GM18520 (cell line): ENCODE measurements at regions not wholly inside any gene's neighbourhood (a gene's known extent, or its start where the extent isn't known, plus 50 kb on each side); places are given as distances from the start of the nearest gene placed in this dataset.

Experiments used
- ATAC-seq: cut with Tn5 transposase; IDR thresholded peaks from one replicate; pipeline ENCODE4 v1.9.1; 2021; ENCODE audit not compliant: unreplicated experiment

DNA sequence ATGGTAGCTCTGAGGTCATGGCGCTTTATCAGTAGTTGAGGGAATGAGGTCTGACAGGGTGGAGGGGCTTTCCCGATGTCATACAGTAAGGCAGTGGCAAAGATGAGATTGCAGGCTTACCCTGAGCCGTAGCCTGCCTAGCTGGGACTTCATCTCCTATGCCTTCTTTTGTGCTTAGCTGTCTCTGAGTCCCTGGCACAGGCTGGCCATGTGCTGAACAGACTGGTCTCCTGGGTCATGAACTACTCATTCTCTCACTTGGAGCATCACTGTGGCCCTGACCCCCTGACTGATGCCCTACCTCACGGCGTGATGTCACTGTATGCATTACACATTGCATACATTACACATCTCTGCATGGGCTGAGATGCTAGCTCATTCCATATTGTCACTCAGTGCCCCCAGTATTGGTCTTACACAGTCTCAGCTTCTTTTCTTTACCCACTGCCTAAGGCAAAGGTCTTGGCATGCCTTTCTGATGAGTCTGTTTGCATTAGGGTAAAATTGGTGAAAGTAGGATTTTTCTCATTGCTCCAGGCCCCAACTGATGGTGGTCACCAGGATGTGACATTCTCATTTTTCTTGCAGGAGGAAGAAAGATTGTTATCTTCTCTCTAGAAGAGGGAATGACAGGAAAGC is 389.4 kb upstream of the CADM1 start:
- ATAC-seq = no peak

DNA sequence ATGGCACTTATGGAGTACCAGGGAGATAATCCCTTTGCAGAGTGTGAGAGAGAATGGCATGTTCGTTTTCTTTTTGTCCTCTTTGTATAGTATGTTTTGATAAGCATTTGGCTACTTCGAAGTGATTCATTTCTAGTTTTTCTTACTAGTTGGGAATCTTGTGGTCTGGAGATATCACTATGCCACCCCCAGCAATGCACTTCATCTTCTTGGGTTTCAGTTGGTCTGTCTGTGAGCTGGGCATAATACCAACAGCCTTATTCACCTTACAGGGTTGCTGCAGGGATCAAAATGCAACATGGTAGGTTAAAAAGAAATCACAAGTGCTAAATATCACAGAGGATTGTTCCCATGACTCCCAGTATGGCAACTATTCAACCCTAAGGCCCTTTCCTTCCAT is 387.8 kb upstream of the CADM1 start:
- ATAC-seq = no peak

DNA sequence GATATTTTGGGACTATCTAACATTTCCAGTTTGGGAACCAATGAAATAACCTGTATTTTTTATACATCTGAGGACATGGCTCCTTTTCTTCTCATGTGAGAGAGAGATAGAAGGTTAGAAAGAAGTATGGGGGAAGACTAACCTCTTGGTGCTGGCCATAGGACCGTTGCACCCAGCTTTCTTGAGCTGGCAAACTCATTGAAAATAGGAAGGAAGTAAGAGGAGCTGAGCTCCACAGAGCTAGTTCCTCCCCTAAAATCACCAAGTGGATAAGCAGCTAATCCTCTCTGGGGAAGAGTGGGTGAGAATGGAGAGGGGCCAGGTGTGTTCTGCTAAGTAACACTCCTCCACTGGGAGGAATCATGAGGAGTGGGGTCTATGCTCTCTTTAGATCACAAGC is 387.4 kb upstream of the CADM1 start:
- no peak for ATAC-seq

DNA sequence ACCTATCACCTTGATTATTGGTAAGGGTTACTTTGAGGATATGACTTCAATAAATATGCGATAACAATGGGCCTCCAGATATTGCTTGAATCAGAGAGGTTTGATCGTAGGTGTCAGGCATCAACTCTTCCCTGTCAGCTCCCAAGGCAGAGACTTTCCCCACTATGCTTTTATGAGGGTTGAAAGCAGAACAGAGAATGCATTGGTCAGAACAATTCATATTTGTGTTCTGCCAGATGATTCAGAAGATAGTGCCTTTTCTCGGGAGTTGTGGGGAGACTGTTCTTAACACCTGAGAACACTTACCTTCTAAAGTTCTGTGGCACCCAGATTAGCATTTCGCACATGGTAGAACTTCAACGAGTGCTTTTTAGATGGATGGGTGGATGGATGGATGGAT is 386.3 kb upstream of the CADM1 start:
- ATAC-seq = no peak

DNA sequence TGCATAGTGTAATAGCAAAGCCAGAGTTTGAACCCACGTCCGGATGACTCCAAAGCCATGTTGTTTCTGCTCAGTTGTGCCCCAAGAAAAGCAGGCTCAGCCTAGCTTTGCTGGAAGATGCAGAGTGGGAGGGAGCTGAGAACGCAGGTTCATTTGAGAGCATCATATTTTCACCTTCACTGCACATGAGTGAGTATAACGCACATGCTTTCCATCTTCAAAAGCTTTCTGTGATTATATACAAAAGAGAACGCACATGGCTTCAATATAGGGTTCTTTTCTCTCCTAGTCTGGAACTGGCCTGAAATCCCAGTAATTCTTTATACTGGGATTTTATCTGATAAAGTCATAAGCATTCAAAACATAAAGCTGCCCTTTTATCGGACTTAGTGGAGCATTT is 385.5 kb upstream of the CADM1 start:
- no peak for ATAC-seq

DNA sequence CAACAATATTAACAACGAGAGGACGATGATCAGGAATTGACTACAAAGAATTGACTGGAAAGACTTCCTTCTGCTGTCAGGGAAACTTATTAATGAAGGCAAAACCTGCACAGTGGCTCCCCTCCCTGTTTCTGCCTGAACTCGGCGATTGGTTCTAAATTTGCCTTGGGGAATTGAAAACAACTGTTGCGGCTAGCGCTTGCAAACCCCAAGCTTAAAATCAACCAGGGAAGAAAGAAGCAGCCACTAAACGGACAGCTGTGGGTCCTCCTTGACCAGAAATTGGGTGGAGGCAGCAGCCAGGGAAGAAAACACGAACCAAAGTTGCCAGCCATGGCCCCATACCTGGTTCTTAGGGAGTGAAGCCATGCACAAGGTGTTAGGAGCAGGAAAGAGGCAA is 383.5 kb upstream of the CADM1 start:
- ATAC-seq = no peak

DNA sequence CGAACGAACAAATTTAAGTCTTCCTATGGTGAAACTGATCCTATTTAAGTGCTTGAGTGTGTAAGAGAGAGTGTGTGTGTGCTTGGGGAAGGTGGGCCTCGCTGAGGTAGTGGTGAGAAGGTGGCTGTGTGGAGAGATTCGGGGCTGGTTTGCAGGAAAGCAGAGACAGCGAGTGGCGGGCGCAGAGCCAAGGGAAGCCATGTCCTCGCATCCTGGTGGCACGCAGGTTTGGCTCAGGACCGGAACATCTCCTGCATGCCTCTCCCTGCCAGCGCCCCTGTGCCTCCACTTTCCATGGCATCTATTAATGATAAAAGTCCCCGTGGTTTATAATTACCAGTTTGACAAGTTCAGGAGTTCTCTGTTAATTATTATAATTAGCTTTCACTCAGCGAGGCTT is 383.1 kb upstream of the CADM1 start:
- ATAC-seq = no peak

DNA sequence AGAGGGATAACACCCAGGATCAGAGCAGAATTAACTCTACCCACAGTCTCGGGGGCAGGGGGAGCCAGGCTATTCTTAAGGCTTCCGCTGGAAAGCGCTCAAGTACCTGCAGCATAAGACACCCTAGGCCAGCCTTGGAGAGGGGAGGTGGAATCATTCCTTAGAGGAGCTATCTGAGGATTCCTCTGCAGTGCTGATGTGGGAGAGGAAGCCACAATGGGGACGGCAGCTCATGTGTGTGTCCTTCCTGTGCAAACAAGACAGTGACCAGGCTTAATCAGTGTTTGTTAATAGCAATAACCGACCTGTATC is 382.2 kb upstream of the CADM1 start:
- ATAC-seq = no peak

DNA sequence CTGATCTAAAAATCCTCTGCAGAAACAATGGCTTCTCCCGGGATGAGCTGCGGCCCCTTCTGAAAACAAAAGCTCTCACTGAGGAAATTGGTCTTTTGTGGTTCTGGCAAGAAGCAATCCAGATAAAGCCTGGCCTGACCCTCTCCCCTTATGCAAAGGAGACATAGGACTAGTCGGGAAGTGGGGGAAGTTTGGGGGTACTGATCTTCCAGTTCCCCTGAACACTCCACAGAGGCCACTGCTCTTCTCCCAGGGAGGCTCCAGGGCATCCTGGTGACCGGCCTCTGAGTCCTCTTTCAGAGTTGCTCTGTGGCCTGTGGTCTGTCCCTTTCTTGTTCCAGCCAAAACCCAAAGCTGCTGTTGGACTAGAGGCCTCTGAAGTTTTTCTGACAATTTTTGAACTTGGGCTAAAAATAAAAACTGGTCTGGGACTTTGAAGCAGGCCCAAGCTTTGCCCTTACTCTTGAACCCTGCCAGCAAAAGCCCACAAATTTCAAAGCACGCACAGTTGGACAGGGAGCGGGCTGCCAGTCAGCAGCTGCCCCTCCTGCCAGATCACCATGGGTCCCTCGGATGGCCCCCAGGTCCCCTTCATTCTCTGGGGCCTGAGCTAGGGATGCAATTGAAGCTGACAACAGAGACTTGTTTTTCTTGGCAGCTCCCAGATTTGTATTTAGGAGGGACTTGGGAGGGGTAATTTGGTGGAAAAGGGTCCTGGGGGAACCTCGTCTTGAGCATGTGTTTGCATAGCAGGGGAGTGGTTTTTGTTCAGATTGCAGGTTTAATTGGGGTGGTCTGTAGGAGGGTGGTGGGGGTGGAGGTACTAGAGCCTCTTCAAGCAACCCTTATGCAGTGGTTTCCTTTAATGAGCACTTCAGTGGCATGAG is 381.6 kb upstream of the CADM1 start:
- no peak for ATAC-seq

DNA sequence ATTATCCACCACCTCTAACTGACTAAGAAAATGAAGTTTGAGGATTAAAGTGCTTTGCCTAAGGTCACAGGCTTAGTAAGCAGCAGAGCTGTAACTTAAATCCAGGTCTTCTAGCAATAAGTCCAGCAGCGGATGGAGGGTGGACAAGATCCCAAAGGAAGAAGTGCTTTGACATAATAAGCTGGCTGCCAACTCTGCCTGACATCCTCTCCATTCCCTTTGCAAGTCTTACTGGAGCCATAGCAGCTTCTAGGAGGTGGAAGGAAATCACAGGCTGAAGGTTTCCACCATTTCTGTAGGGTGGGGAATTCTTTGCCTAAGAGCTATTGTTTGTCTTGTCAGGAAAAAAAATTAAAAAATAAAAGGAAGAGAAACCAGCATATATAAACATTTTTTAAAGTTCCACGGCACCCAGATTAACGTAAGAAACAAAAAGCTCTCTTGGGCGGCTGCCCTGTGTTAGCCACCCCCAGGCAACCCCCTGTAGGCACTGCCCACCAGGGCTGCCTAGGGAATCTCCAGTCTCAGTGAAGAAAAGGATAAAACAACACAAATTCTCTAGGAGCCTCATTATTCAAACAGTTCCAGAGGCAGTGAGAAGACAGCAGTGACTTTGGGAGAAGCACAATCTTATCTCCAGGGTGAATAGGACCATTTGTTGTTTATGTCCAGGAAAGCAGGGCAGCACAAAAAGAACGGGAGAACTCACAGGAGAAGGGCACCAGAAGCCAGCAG is 380.8 kb upstream of the CADM1 start:
- no peak for ATAC-seq

DNA sequence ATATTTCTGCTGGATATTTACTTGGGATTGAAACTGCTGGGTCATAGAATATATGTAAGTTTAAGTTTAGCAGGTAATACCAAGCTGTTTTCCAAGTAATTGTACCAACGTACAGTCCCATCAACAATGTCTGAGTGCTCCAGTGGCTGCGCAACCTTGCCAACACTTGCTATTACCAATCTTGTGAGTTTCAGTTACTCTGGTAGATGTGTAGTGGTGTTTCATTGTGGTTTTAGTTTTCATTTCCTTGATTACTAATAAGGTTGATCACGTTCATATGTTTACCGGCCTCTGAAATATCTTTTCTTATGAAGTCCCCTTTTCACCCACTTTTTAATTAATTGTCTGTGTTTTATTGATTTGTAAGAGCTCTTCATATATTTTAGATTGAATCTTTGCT is 370.6 kb upstream of the CADM1 start:
- ATAC-seq = peak; percentile 95

DNA sequence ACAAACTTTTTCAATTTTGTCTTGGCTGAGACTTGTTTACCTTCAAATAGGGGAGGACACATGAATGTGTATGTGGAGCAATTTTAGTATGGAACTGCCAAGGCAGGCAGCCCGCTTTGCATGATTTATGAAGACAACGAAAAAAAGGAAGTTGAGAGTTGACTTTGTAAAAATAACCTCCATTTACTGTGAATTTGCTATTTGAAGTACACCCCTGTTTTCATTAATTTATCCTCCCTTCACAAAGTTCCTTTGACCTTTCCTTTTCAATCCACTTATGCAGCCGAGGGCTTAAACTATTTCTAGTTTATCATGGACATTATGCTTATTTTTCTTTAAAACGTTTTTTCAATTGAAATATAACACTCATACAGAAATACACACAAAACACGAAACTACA is 369.6 kb upstream of the CADM1 start:
- ATAC-seq = no peak

DNA sequence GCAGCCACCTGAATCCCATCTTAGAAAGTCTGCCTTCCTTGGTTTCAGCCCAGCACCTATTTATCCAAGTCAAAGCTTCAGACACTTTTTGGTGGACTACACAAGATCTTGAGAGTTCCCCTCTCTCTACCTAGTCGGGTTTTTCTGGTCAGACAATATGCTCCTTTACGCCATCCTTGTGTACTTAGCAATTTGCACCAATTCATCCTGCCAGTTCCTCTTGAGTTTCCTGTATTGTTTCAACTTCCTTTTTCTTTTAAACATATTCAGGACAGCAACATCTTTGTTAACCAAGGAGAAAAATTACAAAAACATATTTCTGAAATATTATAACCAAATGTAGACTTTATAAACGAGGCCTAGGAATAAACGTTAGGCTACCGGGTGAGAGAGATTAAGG is 368.2 kb upstream of the CADM1 start:
- no peak for ATAC-seq

DNA sequence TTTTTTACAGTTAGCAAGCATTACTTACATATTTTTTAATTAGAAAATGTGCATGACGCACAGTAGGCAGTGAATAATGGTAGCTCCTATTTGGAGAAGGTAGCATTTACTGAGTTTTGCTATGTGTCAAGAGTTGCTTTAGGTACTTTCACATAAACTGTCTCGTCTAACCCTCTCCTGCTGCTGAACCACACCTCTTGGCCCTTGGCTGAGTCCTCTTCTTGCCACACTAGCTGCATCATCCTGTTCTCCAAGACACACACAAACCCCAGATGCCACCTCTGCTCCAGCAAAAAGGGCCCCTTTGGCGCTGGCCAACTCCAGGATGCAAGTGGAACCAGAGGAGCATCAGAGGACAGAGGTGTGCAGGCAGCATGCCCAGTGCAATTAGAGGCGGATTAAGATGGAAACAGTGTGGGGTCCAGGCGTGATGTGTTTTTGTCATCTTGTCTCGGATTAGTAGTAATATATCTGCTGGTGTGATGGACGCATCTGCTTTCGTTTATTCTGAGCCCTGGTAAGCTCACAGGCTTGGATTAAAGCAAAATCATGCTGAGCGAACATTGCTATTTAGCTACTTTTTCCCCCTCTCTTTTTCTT is 367.0 kb upstream of the CADM1 start:
- ATAC-seq = no peak

DNA sequence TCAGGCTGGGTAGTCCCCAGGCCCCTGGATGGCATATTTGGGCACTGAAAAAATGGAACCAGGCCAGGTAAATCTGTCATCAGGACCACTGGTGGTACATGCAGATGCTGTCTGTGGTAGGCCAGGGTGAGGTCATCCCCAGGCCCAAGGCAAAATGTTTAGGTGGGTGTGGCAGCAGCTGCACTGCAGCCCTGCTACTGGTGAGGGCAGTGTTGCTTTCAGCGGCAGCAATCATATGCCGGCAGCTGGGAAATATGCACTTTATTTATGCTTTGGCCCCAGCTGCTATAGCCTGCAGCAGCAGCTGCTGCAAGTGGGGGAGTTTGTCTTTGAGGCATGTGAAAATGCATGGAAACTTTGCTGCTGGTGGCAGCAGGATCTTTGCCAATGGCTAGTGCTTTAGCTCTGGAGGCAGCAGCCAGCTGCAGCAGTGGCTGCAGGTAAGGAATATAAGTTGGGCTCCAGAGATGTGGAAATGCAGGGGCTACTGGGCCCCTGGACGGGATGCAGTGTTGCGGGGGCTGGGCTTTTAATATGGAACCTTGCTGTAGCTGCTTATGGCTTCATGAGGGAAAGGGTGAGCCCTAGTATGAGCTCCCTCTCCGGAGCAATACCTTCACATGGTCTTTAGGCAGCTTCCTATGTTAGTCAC is 365.7 kb upstream of the CADM1 start:
- ATAC-seq = peak; percentile 76

DNA sequence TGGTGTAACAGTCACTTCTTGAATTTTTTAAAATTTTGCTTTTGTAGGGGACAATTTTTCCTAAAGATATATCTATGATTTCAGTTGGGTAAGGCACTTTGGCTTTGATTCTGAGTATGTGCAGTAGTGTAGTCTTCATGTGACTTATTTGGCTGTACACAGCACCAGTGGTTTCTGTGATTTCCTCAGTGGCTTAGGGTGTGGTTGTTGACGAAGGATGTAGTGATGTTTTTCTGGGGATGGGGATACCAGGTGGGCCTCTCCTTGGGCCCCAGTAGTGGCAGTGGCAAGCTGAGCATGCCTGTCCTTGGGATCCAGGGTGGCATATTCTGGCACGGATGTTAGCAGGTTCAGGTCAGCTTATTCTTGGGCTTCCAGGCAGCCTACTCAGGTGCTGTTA is 364.9 kb upstream of the CADM1 start:
- no peak for ATAC-seq

DNA sequence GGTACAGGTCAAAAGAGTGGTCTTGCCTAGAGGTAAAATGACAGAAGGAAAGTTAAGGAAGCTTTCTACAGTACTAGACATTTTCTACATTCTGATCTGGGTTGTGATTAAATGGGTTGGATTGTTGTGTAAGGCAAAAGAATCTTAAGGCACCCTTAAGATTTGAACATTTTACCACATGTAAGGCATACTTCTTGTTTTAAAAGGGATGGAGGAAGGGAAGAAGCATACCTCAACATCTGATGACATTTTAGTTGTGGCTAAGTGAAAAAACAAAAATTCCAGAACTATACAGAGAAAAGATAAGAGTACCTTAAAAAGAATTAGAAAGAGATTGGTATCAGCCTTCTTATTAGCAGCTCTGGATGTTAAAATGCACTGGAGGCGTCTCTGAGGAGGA is 356.0 kb upstream of the CADM1 start:
- no peak for ATAC-seq

DNA sequence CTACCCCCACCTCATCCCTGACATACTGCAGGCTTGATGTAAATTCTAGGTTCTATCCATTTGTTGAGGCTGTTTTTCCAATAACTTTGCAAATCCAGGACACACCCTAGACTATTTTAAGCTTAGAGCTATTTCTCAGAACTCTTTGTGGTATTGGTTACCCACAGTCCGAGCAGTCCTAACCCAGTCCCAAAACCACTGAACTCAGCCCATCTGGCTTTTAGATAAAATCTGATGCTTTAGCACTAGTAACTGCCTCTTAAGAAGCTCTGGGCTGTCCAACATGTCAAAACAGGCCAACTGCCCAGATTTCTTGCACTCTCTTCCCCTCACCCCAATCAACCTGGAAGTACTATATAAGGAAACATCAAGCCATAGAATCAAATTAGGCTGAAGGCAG is 344.4 kb upstream of the CADM1 start:
- ATAC-seq = no peak

DNA sequence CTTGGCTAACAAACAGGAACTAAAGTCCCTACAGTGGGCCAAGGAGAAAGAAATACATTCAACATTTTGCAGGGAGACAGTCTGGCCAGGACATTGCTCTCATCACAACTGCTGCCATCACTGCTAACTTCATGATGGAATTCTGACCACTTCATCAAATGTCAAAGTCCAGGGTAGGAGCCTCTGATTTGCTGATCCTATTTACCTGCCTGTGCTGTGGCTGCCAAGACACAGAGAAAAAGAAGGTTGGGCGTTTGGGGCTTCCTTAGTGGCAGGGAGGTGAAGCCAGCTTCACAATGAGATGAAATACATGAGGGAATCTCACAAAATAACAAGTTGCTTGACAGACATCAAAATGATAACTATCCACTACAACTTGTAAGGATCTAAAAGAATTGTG is 343.9 kb upstream of the CADM1 start:
- no peak for ATAC-seq

DNA sequence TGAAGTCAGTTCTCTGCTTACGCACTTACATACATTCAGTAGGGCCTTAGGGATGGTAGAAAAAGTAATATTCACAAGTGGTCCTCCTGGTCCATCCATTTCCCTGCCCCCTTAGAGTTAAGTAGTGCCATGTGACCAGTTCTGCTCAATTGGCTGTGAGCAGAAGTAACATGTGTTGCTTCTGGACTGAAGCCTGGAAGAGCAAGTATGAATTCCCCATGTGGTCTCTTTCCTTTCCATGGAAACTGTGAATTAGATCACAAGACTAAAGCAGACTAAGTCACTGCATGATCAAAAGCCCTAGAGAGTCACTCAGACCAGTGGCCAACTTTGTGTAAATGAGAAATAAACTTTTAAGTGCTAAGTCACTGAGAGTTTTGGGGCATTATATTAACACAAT is 341.7 kb upstream of the CADM1 start:
- no peak for ATAC-seq

DNA sequence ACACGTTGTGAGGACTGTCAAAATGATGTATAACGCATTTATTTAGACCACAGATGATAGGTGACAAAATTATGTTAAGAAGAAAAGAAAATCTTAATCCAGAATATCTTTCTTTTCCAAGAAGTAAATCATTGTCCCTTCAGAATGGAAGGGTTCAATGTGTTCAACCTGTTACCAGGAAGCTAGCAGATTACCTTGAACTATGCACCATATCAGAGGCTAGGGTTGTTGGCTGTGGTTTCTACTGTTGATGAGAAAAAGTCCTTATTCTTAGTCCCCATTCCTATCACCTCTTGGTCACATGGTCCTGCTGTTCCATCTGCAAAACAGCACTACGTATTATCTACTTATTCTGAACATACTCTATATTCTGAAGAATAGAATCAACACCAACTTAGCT is 339.5 kb upstream of the CADM1 start:
- no peak for ATAC-seq
